ENCODE measurements at regions not wholly inside any gene's neighbourhood (a gene's known extent, or its start where the extent isn't known, plus 50 kb on each side); places are given as distances from the start of the nearest gene placed in this dataset.

GRCh38 chr21:26293141-26293946 lies 122.8 kb upstream of the APP start:
- no peaks in the 10 kb centered on the region for H3K4me1 ChIP-seq (ENCODE audit: insufficient read depth, low read length)
- no peak for TF ChIP-seq EZH2 (IDR thresholded peaks at IDR 0.05; ENCODE audit: borderline replicate concordance, low read depth, low read length, severe bottlenecking)
- no peak for TF ChIP-seq CTCF (IDR thresholded peaks at IDR 0.05; ENCODE audit: borderline replicate concordance, extremely low read depth, low read length, poor library complexity, severe bottlenecking)
- no peak overlapping the region for H3K4me3 ChIP-seq (ENCODE audit: low read depth in 1 of 2, low read length in 2 of 2)
- H3K9ac ChIP-seq (ENCODE audit: low read depth, low read length): no peak overlapping the region
- DNase-seq (no peak), ATAC-seq (ENCODE audit: insufficient read depth, low read depth) (no peak)
- H3K27ac ChIP-seq (ENCODE audit: low read length): no peak overlapping the region
- peaks cover 9% of the 10 kb centered on the region for H3K9me3 ChIP-seq (ENCODE audit: insufficient read depth, low read length, severe bottlenecking)
- H2AFZ ChIP-seq (ENCODE audit: low read depth, low read length): no peak overlapping the region
- H3K79me2 ChIP-seq (ENCODE audit: insufficient read depth, low read length): no peaks in the 10 kb centered on the region
- no peaks in the 10 kb centered on the region for H3K36me3 ChIP-seq (ENCODE audit: insufficient read depth, low read length)
- no peaks in the 10 kb centered on the region for H3K27me3 ChIP-seq (ENCODE audit: insufficient read depth, low read length, poor library complexity)
- no peak overlapping the region for H3K4me2 ChIP-seq (ENCODE audit: insufficient read depth, low read length)
- no peaks in the 10 kb centered on the region for H4K20me1 ChIP-seq (ENCODE audit: insufficient read depth, low read length)

GRCh38 chr21:26288026-26288425 lies 117.5 kb upstream of the APP start:
- H3K27me3 ChIP-seq (ENCODE audit: insufficient read depth, low read length, poor library complexity): no peaks in the 10 kb centered on the region
- no peaks in the 10 kb centered on the region for H3K4me1 ChIP-seq (ENCODE audit: insufficient read depth, low read length)
- H3K36me3 ChIP-seq (ENCODE audit: insufficient read depth, low read length): no peaks in the 10 kb centered on the region
- peaks cover 2% of the 10 kb centered on the region for H3K9me3 ChIP-seq (ENCODE audit: insufficient read depth, low read length, severe bottlenecking)
- no peaks in the 10 kb centered on the region for H3K79me2 ChIP-seq (ENCODE audit: insufficient read depth, low read length)
- H3K4me2 ChIP-seq (ENCODE audit: insufficient read depth, low read length): no peak overlapping the region
- DNase-seq (no peak), ATAC-seq (ENCODE audit: insufficient read depth, low read depth) (no peak)
- no peak overlapping the region for H3K4me3 ChIP-seq (ENCODE audit: low read depth in 1 of 2, low read length in 2 of 2)
- no peak overlapping the region for H3K9ac ChIP-seq (ENCODE audit: low read depth, low read length)
- no peaks in the 10 kb centered on the region for H4K20me1 ChIP-seq (ENCODE audit: insufficient read depth, low read length)
- no peak overlapping the region for H2AFZ ChIP-seq (ENCODE audit: low read depth, low read length)
- no peak overlapping the region for H3K27ac ChIP-seq (ENCODE audit: low read length)
- TF ChIP-seq EZH2 (IDR thresholded peaks at IDR 0.05; ENCODE audit: borderline replicate concordance, low read depth, low read length, severe bottlenecking) (no peak), CTCF (IDR thresholded peaks at IDR 0.05; ENCODE audit: borderline replicate concordance, extremely low read depth, low read length, poor library complexity, severe bottlenecking) (no peak)

- peaks cover 2% of the 10 kb centered on the region for H3K9me3 ChIP-seq (ENCODE audit: insufficient read depth, low read length, severe bottlenecking)
- no peak overlapping the region for H3K4me3 ChIP-seq (ENCODE audit: low read depth in 1 of 2, low read length in 2 of 2)
- no peak for TF ChIP-seq CTCF (IDR thresholded peaks at IDR 0.05; ENCODE audit: borderline replicate concordance, extremely low read depth, low read length, poor library complexity, severe bottlenecking)
- TF ChIP-seq EZH2 (IDR thresholded peaks at IDR 0.05; ENCODE audit: borderline replicate concordance, low read depth, low read length, severe bottlenecking): no peak
- no peak overlapping the region for H3K27ac ChIP-seq (ENCODE audit: low read length)
- no peak overlapping the region for H2AFZ ChIP-seq (ENCODE audit: low read depth, low read length)
- H3K36me3 ChIP-seq (ENCODE audit: insufficient read depth, low read length): no peaks in the 10 kb centered on the region
- H3K4me2 ChIP-seq (ENCODE audit: insufficient read depth, low read length): no peak overlapping the region
- H3K27me3 ChIP-seq (ENCODE audit: insufficient read depth, low read length, poor library complexity): no peaks in the 10 kb centered on the region
- H4K20me1 ChIP-seq (ENCODE audit: insufficient read depth, low read length): no peaks in the 10 kb centered on the region
- H3K79me2 ChIP-seq (ENCODE audit: insufficient read depth, low read length): no peaks in the 10 kb centered on the region
- H3K9ac ChIP-seq (ENCODE audit: low read depth, low read length): no peak overlapping the region
- no peaks in the 10 kb centered on the region for H3K4me1 ChIP-seq (ENCODE audit: insufficient read depth, low read length)
- no peak for ATAC-seq (ENCODE audit: insufficient read depth, low read depth)
- no peak for DNase-seq
Observed at GRCh38 chr21:26284531-26284930, 114.0 kb upstream of the APP start.

Measured in DND-41 (cell line).